ENCODE measurements at regions not wholly inside any gene's neighbourhood (a gene's known extent, or its start where the extent isn't known, plus 50 kb on each side); places are given as distances from the start of the nearest gene placed in this dataset.

DNA sequence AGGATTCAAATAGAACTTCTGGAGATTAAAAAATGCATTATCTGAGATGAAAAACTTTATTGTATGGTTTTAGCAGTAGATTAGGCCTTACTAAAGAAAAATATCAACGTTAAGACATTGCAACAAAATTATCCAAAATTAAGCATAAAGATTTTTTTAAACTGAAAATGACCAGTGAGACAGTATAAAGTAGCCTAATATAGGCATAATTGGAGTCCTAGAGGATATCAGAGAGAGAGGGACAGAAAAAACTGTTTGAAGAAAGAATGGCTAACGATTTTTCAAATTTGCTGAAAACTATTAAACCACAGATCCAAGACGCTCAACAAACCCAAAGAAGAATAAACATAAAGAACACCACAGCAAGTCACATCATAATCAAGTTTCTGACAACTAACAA lies 149.5 kb upstream of the LMNTD1 start:
- TF ChIP-seq, protein P1, sequence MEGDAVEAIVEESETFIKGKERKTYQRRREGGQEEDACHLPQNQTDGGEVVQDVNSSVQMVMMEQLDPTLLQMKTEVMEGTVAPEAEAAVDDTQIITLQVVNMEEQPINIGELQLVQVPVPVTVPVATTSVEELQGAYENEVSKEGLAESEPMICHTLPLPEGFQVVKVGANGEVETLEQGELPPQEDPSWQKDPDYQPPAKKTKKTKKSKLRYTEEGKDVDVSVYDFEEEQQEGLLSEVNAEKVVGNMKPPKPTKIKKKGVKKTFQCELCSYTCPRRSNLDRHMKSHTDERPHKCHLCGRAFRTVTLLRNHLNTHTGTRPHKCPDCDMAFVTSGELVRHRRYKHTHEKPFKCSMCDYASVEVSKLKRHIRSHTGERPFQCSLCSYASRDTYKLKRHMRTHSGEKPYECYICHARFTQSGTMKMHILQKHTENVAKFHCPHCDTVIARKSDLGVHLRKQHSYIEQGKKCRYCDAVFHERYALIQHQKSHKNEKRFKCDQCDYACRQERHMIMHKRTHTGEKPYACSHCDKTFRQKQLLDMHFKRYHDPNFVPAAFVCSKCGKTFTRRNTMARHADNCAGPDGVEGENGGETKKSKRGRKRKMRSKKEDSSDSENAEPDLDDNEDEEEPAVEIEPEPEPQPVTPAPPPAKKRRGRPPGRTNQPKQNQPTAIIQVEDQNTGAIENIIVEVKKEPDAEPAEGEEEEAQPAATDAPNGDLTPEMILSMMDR (IDR thresholded peaks at IDR 0.05), result no peak
- TF ChIP-seq POLR2A (IDR thresholded peaks at IDR 0.05), result no peak
